Neural cell (in vitro differentiated cells): ENCODE measurements at regions not wholly inside any gene's neighbourhood (a gene's known extent, or its start where the extent isn't known, plus 50 kb on each side); places are given as distances from the start of the nearest gene placed in this dataset.

Source experiments
- H2AFZ ChIP-seq: fragments of 200-600, 300-800 bp; sonication (generic), shearing (Covaris generic); 2 replicates; pipeline ENCODE4 v1.6.0; 2014; ENCODE audit warnings: low read depth, mild to moderate bottlenecking, antibody characterized with exemption, low read length, moderate library complexity
- H3F3A ChIP-seq: fragments of 200-600 bp; shearing (Covaris generic); 2 replicates; pipeline ENCODE4 v1.6.1; 2016; ENCODE audit warnings: mild to moderate bottlenecking, moderate library complexity, mixed read lengths, antibody characterized with exemption, low read length; ENCODE audit not compliant: insufficient read depth, poor library complexity, severe bottlenecking
- H3K27ac ChIP-seq: fragments of 200-600, 300-800 bp; sonication (generic), shearing (Covaris generic); 2 replicates; pipeline ENCODE4 v1.5.1; 2014; ENCODE audit warnings: mild to moderate bottlenecking, low read length, moderate library complexity
- H3K27me3 ChIP-seq: fragments of 300-800, 200-600 bp; sonication (generic), shearing (Covaris generic); 2 replicates; pipeline ENCODE4 v1.6.0; 2014; ENCODE audit warnings: mild to moderate bottlenecking, low read depth, low read length, moderate library complexity; ENCODE audit not compliant: insufficient read depth
- H3K36me3 ChIP-seq: fragments of 300-800, 200-600 bp; sonication (generic), shearing (Covaris generic); 2 replicates; pipeline ENCODE4 v1.5.1; 2014; ENCODE audit warnings: mild to moderate bottlenecking, antibody characterized with exemption, low read length, moderate library complexity; ENCODE audit not compliant: insufficient read depth
- H3K4me2 ChIP-seq: fragments of 300-800, 200-600 bp; sonication (generic), shearing (Covaris generic); 2 replicates; pipeline ENCODE4 v1.6.0; 2014; ENCODE audit warnings: mild to moderate bottlenecking, low read length
- H3K4me3 ChIP-seq: fragments of 300-800, 200-600 bp; sonication (generic), shearing (Covaris generic); 2 replicates; pipeline ENCODE4 v1.5.1; 2014; ENCODE audit warnings: mild to moderate bottlenecking, low read length, moderate library complexity
- H3K79me2 ChIP-seq: fragments of 200-600 bp; shearing (Covaris generic); replicated peaks from 2 replicates; pipeline ENCODE4 v1.6.0; 2014; ENCODE audit warnings: mild to moderate bottlenecking, low read length, moderate library complexity; ENCODE audit not compliant: insufficient read depth
- H3K9ac ChIP-seq: fragments of 300-800, 200-600 bp; sonication (generic), shearing (Covaris generic); 2 replicates; pipeline ENCODE4 v1.6.1; 2016; ENCODE audit warnings: mild to moderate bottlenecking, low read length, mixed read lengths
- H3K9me2 ChIP-seq: fragments of 200-600 bp; shearing (Covaris generic); 2 replicates; pipeline ENCODE4 v1.6.1; 2016; ENCODE audit warnings: mild to moderate bottlenecking, low read length, mixed read lengths; ENCODE audit not compliant: insufficient read depth
- H3K9me3 ChIP-seq: fragments of 200-600, 300-800 bp; sonication (generic), shearing (Covaris generic); 2 replicates; pipeline ENCODE4 v1.6.1; 2016; ENCODE audit warnings: mild to moderate bottlenecking, mixed run types, low read length, moderate library complexity, mixed read lengths
- H4K20me1 ChIP-seq: fragments of 200-600 bp; shearing (Covaris generic); 2 replicates; pipeline ENCODE4 v1.6.1; 2016; ENCODE audit warnings: mild to moderate bottlenecking, mixed run types; ENCODE audit not compliant: insufficient read depth
- EP300 ChIP-seq: fragments of 450-650 bp; conservative IDR thresholded peaks from 2 replicates; pipeline ENCODE4 v1.6.1; 2014; ENCODE audit warnings: antibody characterized with exemption, mild to moderate bottlenecking, moderate library complexity; ENCODE audit not compliant: poor library complexity, severe bottlenecking
- EZH2 ChIP-seq: fragments of 200-600, 300-800 bp; shearing (Covaris generic), sonication (generic); IDR thresholded peaks from 2 replicates; pipeline ENCODE4 v1.6.1; 2014; ENCODE audit warnings: antibody characterized with exemption, low read length, borderline replicate concordance, mild to moderate bottlenecking; ENCODE audit not compliant: insufficient read depth, poor library complexity, severe bottlenecking
- MXI1 ChIP-seq: fragments of 450-650 bp; conservative IDR thresholded peaks from 2 replicates; pipeline ENCODE4 v1.6.1; 2014; ENCODE audit warnings: antibody characterized with exemption, mild to moderate bottlenecking; ENCODE audit not compliant: poor library complexity, severe bottlenecking
- POLR2AphosphoS5 ChIP-seq: IDR thresholded peaks from 2 replicates; pipeline ENCODE4 v1.6.1; 2012
- RAD21 ChIP-seq: fragments of 450-650 bp; conservative IDR thresholded peaks from 2 replicates; pipeline ENCODE4 v1.6.1; 2014; ENCODE audit warnings: antibody characterized with exemption, mild to moderate bottlenecking, moderate library complexity
- SMC3 ChIP-seq: fragments of 450-650 bp; conservative IDR thresholded peaks from 2 replicates; pipeline ENCODE4 v1.6.1; 2014; ENCODE audit warnings: antibody characterized with exemption, mild to moderate bottlenecking, moderate library complexity; ENCODE audit not compliant: poor library complexity
- TAF1 ChIP-seq: IDR thresholded peaks from 2 replicates; pipeline ENCODE4 v1.6.1; 2012; ENCODE audit warnings: low read depth
- TF ChIP-seq, protein P1 (sequence below): fragments of 450-650 bp; IDR thresholded peaks from 2 replicates; pipeline ENCODE4 v1.5.1; 2014; ENCODE audit warnings: antibody characterized with exemption, mild to moderate bottlenecking, moderate library complexity; ENCODE audit not compliant: poor library complexity, severe bottlenecking
- TF ChIP-seq, protein P2 (sequence below): IDR thresholded peaks from 2 replicates; pipeline ENCODE4 v1.6.1; 2012; ENCODE audit warnings: borderline replicate concordance

GRCh38 chr1:48102766-48103165 lies 105.6 kb upstream of the TRABD2B start:
- Histone ChIP-seq H3K27ac (no peak overlapping the region), H3K36me3 (no peaks in the 10 kb centered on the region), H3K9me3 (no peaks in the 10 kb centered on the region), H3K9me2 (no peaks in the 10 kb centered on the region), H3K79me2 (no peaks in the 10 kb centered on the region), H3K27me3 (no peaks in the 10 kb centered on the region), H2AFZ (no peak overlapping the region), H4K20me1 (no peaks in the 10 kb centered on the region), H3K9ac (no peak overlapping the region), H3K4me3 (no peak overlapping the region), H3K4me2 (no peak overlapping the region), H3F3A (no peaks in the 10 kb centered on the region)
- TF ChIP-seq EP300 = no peak
- TF ChIP-seq MXI1 = no peak
- no peak for TF ChIP-seq EZH2
- no peak for TF ChIP-seq POLR2AphosphoS5
- TF ChIP-seq, protein P1, sequence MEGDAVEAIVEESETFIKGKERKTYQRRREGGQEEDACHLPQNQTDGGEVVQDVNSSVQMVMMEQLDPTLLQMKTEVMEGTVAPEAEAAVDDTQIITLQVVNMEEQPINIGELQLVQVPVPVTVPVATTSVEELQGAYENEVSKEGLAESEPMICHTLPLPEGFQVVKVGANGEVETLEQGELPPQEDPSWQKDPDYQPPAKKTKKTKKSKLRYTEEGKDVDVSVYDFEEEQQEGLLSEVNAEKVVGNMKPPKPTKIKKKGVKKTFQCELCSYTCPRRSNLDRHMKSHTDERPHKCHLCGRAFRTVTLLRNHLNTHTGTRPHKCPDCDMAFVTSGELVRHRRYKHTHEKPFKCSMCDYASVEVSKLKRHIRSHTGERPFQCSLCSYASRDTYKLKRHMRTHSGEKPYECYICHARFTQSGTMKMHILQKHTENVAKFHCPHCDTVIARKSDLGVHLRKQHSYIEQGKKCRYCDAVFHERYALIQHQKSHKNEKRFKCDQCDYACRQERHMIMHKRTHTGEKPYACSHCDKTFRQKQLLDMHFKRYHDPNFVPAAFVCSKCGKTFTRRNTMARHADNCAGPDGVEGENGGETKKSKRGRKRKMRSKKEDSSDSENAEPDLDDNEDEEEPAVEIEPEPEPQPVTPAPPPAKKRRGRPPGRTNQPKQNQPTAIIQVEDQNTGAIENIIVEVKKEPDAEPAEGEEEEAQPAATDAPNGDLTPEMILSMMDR = no peak
- TF ChIP-seq, protein P2, sequence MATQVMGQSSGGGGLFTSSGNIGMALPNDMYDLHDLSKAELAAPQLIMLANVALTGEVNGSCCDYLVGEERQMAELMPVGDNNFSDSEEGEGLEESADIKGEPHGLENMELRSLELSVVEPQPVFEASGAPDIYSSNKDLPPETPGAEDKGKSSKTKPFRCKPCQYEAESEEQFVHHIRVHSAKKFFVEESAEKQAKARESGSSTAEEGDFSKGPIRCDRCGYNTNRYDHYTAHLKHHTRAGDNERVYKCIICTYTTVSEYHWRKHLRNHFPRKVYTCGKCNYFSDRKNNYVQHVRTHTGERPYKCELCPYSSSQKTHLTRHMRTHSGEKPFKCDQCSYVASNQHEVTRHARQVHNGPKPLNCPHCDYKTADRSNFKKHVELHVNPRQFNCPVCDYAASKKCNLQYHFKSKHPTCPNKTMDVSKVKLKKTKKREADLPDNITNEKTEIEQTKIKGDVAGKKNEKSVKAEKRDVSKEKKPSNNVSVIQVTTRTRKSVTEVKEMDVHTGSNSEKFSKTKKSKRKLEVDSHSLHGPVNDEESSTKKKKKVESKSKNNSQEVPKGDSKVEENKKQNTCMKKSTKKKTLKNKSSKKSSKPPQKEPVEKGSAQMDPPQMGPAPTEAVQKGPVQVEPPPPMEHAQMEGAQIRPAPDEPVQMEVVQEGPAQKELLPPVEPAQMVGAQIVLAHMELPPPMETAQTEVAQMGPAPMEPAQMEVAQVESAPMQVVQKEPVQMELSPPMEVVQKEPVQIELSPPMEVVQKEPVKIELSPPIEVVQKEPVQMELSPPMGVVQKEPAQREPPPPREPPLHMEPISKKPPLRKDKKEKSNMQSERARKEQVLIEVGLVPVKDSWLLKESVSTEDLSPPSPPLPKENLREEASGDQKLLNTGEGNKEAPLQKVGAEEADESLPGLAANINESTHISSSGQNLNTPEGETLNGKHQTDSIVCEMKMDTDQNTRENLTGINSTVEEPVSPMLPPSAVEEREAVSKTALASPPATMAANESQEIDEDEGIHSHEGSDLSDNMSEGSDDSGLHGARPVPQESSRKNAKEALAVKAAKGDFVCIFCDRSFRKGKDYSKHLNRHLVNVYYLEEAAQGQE = no peak
- no peak for TF ChIP-seq TAF1
- no peak for TF ChIP-seq RAD21
- TF ChIP-seq SMC3 = no peak

- Histone ChIP-seq H2AFZ (no peak overlapping the region), H3F3A (no peaks in the 10 kb centered on the region), H3K9ac (no peak overlapping the region), H3K4me2 (no peak overlapping the region), H4K20me1 (no peaks in the 10 kb centered on the region), H3K9me3 (no peaks in the 10 kb centered on the region), H3K79me2 (no peaks in the 10 kb centered on the region), H3K4me3 (no peak overlapping the region), H3K27ac (no peak overlapping the region), H3K9me2 (no peaks in the 10 kb centered on the region), H3K36me3 (no peaks in the 10 kb centered on the region), H3K27me3 (no peaks in the 10 kb centered on the region)
- TF ChIP-seq, protein P1 = no peak
- TF ChIP-seq TAF1 (no peak), RAD21 (no peak), EP300 (no peak), EZH2 (no peak), MXI1 (no peak), POLR2AphosphoS5 (no peak), SMC3 (no peak)
- TF ChIP-seq, protein P2 = no peak
Observed at GRCh38 chr1:48099072-48099773, 102.0 kb upstream of the TRABD2B start.
